ENCODE measurements at regions not wholly inside any gene's neighbourhood (a gene's known extent, or its start where the extent isn't known, plus 50 kb on each side); places are given as distances from the start of the nearest gene placed in this dataset.

DNA sequence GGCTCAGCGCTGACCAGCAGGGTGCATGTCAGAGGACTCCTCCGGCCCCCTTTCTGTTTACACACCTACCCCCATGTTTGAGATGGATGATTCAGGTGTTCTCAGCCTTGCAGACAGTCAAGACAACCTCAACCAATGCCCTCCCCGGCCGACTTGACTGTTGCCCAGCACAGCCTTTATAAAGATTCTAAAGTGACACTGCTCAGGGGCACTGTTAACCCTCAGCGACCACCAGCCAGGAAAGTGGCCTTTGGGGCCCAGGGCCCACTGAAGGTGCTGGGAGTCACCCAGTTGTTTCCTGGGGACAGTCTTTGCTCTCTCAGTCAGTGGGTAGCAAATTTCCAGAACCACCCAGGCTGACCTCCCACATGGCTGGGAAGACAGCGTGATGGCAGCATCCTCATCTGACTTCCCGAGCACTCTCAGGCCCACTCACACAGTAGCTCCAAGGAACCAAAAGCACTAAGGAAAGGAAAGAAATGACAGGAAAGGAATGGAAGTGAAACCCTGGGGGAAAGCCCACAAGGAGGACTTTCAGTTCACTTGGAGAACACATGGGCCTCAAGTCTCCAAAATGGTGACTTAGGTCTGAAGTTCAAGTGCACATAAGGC lies 128.4 kb downstream of the ASB7 start:
- ATAC-seq = no peak
- Histone ChIP-seq H3K36me3 (ENCODE audit: control insufficient read depth in 1 of 2, insufficient read depth in 2 of 2, low read length in 2 of 2) (no peaks in the 10 kb centered on the region), H3K9me3 (ENCODE audit: control insufficient read depth in 1 of 2, insufficient read depth in 1 of 2, low read depth in 1 of 2, low read length in 2 of 2) (peaks cover 0 to 6% of the 10 kb centered on the region in 2 experiments; a peak in 1 of 4 replicates), H3K27ac (ENCODE audit: low read depth, low read length) (no peak overlapping the region), H3K4me1 (ENCODE audit: control insufficient read depth in 1 of 2, insufficient read depth in 2 of 2, low read length in 2 of 2) (peaks cover 35 to 96% of the 10 kb centered on the region in 2 experiments), H3K79me2 (ENCODE audit: insufficient read depth, low read length) (no peaks in the 10 kb centered on the region), H2AFZ (ENCODE audit: low read depth, low read length, poor library complexity, severe bottlenecking) (no peak overlapping the region), H3K27me3 (ENCODE audit: insufficient read depth, low read length) (no peaks in the 10 kb centered on the region), H3K4me3 (replicated peaks in 1 of 2; ENCODE audit: low read depth in 1 of 2, low read length in 2 of 2) (no peak overlapping the region), H4K20me1 (ENCODE audit: insufficient read depth) (no peaks in the 10 kb centered on the region), H3K9me2 (ENCODE audit: insufficient read depth) (no peaks in the 10 kb centered on the region), H3K9ac (ENCODE audit: low read length) (0 out of 2 replicates have a peak overlapping the region, but pooled peaks have one; percentile 5), H3K4me2 (ENCODE audit: low read length) (no peak overlapping the region)
- ChIA-PET CTCF (no interaction called here), POLR2A (no interaction called here), RAD21 (ENCODE audit: low non-redundant PET in 1 of 2, low total read pairs in 2 of 2, uncharacterized antibody in 2 of 2, unreplicated experiment in 2 of 2) (no interaction called here)
- TF ChIP-seq ELF1 (IDR thresholded peaks at IDR 0.05; ENCODE audit: borderline replicate concordance, low read depth) (no peak), EZH2 (IDR thresholded peaks at IDR 0.05) (no peak), RAD21 (IDR thresholded peaks at IDR 0.05; ENCODE audit: low read depth) (no peak)
- BruUV-seq (replicated peaks) = no TSS peak
- intact Hi-C loops (cut with micrococcal nuclease) = no loop called here
- DNase-seq (ENCODE audit: low read depth, low spot score) = no peak

DNA sequence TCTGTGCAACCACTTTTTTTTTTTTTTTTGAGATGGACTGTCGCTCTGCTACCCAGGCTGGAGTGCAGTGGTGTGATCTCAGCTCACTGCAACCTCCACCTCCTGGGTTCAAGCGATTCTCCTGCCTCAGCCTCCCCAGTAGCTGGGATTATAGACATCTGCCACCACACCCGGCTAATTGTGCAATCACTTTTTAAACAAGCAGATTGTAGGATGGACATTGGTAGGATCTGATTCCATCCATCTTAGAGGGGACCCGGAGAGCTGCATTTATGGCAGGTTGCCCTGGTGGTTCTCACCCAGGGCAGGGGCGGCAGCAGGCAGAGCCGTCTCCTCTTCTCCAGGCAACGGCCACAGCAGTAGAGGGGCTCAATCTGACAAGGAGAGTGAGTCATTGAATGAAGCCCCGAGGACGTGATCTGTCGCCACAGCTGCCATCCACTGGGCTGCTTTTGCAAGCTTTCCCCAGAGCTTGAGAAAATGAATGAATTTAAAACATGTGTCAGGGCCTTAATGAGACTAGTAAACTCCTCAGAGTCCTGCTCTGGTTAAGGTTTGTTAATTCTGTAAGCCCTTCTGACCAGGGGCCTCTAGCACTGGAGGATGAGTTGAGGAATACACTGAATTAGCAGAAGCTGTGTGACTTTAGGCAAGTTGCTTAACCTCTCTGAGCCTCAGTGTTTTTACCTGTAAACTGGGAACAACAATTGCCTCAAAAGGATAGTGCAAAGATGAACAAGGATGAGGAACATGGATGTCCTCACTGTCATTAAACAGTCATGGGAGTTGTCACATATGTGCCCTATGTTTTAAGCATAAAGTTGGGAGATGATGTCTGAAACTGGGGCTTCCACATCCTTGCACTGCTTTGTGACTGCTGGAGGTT lies 129.1 kb downstream of the ASB7 start:
- no peaks in the 10 kb centered on the region for H3K79me2 ChIP-seq (ENCODE audit: insufficient read depth, low read length)
- H3K9me2 ChIP-seq (ENCODE audit: insufficient read depth) = no peaks in the 10 kb centered on the region
- no TSS peak for BruUV-seq (replicated peaks)
- DNase-seq (ENCODE audit: low read depth, low spot score) = no peak
- ChIA-PET RAD21 (ENCODE audit: low non-redundant PET in 1 of 2, low total read pairs in 2 of 2, uncharacterized antibody in 2 of 2, unreplicated experiment in 2 of 2) (no interaction called here), POLR2A (no interaction called here), CTCF (no interaction called here)
- peak overlapping the region; percentile 55 for H3K9ac ChIP-seq (ENCODE audit: low read length)
- no peaks in the 10 kb centered on the region for H3K36me3 ChIP-seq (ENCODE audit: control insufficient read depth in 1 of 2, insufficient read depth in 2 of 2, low read length in 2 of 2)
- no peaks in the 10 kb centered on the region for H3K27me3 ChIP-seq (ENCODE audit: insufficient read depth, low read length)
- ATAC-seq = no peak
- no peaks in the 10 kb centered on the region for H4K20me1 ChIP-seq (ENCODE audit: insufficient read depth)
- H3K27ac ChIP-seq (ENCODE audit: low read depth, low read length) = no peak overlapping the region
- no peak overlapping the region for H2AFZ ChIP-seq (ENCODE audit: low read depth, low read length, poor library complexity, severe bottlenecking)
- no peak overlapping the region for H3K4me3 ChIP-seq (replicated peaks in 1 of 2; ENCODE audit: low read depth in 1 of 2, low read length in 2 of 2)
- peaks cover 33 to 88% of the 10 kb centered on the region in 2 experiments for H3K4me1 ChIP-seq (ENCODE audit: control insufficient read depth in 1 of 2, insufficient read depth in 2 of 2, low read length in 2 of 2)
- intact Hi-C loops (cut with micrococcal nuclease) = no loop called here
- peak overlapping the region; percentile 51 for H3K4me2 ChIP-seq (ENCODE audit: low read length)
- peaks cover 0 to 6% of the 10 kb centered on the region in 2 experiments; a peak in 1 of 4 replicates for H3K9me3 ChIP-seq (ENCODE audit: control insufficient read depth in 1 of 2, insufficient read depth in 1 of 2, low read depth in 1 of 2, low read length in 2 of 2)
- no peak for TF ChIP-seq ZFX (IDR thresholded peaks at IDR 0.05)
- no peak for TF ChIP-seq JUND (IDR thresholded peaks at IDR 0.05)
- TF ChIP-seq YY1 (IDR thresholded peaks at IDR 0.05; ENCODE audit: extremely low read depth, insufficient replicate concordance, low read depth, low read length) = no peak
- no peak for TF ChIP-seq SRF (IDR thresholded peaks at IDR 0.05; ENCODE audit: low read depth)
- TF ChIP-seq, protein P1, sequence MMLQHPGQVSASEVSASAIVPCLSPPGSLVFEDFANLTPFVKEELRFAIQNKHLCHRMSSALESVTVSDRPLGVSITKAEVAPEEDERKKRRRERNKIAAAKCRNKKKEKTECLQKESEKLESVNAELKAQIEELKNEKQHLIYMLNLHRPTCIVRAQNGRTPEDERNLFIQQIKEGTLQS (IDR thresholded peaks at IDR 0.05) = no peak
- TF ChIP-seq EZH2 (IDR thresholded peaks at IDR 0.05) = no peak
- TF ChIP-seq, protein P2, sequence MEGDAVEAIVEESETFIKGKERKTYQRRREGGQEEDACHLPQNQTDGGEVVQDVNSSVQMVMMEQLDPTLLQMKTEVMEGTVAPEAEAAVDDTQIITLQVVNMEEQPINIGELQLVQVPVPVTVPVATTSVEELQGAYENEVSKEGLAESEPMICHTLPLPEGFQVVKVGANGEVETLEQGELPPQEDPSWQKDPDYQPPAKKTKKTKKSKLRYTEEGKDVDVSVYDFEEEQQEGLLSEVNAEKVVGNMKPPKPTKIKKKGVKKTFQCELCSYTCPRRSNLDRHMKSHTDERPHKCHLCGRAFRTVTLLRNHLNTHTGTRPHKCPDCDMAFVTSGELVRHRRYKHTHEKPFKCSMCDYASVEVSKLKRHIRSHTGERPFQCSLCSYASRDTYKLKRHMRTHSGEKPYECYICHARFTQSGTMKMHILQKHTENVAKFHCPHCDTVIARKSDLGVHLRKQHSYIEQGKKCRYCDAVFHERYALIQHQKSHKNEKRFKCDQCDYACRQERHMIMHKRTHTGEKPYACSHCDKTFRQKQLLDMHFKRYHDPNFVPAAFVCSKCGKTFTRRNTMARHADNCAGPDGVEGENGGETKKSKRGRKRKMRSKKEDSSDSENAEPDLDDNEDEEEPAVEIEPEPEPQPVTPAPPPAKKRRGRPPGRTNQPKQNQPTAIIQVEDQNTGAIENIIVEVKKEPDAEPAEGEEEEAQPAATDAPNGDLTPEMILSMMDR (IDR thresholded peaks at IDR 0.05 in 2 of 3, conservative IDR thresholded peaks at IDR 0.05 in 1 of 3; ENCODE audit: borderline replicate concordance in 1 of 3, insufficient read depth in 1 of 3, low read depth in 2 of 3, low read length in 2 of 3) = no peak
- TF ChIP-seq RAD21 (IDR thresholded peaks at IDR 0.05; ENCODE audit: low read depth) = no peak
- no peak for TF ChIP-seq ZNF274 (IDR thresholded peaks at IDR 0.05; ENCODE audit: low read depth, low read length)
- no peak for TF ChIP-seq CEBPB (IDR thresholded peaks at IDR 0.05; ENCODE audit: low read depth)
- TF ChIP-seq SP1 (IDR thresholded peaks at IDR 0.05; ENCODE audit: low read depth) = no peak
- TF ChIP-seq TCF7L2 (IDR thresholded peaks at IDR 0.05; ENCODE audit: borderline replicate concordance, extremely low read depth, insufficient read depth, insufficient read length) = no peak
